Left lobe of liver (tissue), 2 donors: ENCODE measurements at regions not wholly inside any gene's neighbourhood (a gene's known extent, or its start where the extent isn't known, plus 50 kb on each side); places are given as distances from the start of the nearest gene placed in this dataset.
"Not testable (repeated sequence)": the region's sequence is repeated elsewhere in the genome, so short reads cannot be mapped to it uniquely, and the experiment has no call there.

Experiments used
- ATAC-seq: fragments of 200-7000 bp; cut with Tn5 transposase; one replicate; pipeline ENCODE4 v1.9.1; 2020; ENCODE audit warnings: mild to moderate bottlenecking, moderate library complexity
- DNase-seq: peaks from one replicate; pipeline ENCODE4 v3.0.0-alpha.2; 2020; ENCODE audit warnings: low spot score
- donor health status: DM: no; HTN: no; CAD: no; lungs with moderate emphysema.
- donor health status: DM: no; HTN: yes; CAD: no.

GRCh38 chr7:109579901-109580300, 1010.2 kb downstream of the DNAJB9 start:
- no peak for ATAC-seq
- no peak for DNase-seq

- ATAC-seq (no peak), DNase-seq (no peak)
These were observed 1012.5 kb downstream of the DNAJB9 start for GRCh38 chr7:109582211-109582610.

GRCh38 chr7:109596948-109597347, 1027.3 kb downstream of the DNAJB9 start:
- not testable (repeated sequence) for DNase-seq, ATAC-seq

DNA sequence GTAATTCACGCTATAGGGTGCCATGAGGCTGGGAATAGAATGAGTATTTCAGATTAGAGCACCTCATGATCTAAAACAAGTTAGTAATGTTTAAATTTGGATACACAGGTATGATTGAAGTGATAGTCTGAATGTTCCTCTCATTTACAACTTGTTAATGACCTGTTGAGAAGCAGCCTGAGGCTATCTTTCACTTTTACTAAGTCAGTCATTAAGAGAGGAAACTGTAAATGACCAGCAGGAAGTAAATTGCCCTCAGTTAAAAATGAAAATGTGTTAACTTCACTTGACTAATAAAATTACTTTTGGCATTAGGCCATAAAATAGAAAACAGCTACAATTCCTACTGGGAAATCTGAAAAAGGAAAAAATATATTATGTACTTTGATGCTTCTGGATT, 1042.0 kb downstream of the DNAJB9 start:
- ATAC-seq (no peak), DNase-seq (no peak)

GRCh38 chr7:109616551-109617069, 1046.9 kb downstream of the DNAJB9 start:
- ATAC-seq: no peak
- no peak for DNase-seq

DNA sequence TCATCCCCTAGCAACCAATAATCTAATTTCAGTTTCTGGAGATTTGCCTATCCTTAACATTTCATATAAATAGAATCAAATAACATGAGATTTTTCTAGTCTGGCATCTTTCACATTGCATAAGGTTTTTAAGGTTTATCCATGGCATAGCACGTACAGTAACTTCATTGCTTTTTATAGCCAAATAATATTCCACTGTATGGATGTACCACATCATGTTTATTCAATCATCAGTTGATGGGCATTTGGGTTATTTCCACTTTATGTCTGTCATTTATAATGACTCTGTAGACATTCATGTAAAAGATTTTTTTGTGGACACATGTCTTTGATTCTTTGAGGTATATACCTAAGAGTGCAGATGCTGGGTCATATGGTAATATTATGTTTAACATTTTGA, 1052.6 kb downstream of the DNAJB9 start:
- DNase-seq (no peak), ATAC-seq (no peak)

DNA sequence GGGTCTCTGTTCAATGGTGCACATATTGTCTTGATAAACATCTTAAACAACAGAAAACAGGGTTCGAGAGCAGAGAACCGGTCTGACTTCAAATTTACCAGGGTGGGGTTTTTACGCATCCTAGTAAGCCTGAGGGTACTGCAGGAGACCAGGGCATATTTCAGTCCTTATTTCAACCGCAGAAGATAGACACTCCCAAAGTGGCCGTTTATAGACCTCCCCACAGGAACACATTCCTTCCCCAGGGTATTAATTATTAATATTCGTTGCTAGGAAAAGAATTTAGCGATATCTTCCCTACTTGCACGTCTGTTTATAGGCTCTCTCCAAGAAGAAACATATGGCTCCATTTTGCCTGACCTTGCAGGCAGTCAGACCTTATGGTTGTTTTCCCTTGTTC, 1063.2 kb downstream of the DNAJB9 start:
- ATAC-seq: not testable (repeated sequence)

GRCh38 chr7:109635374-109635773, 1065.7 kb downstream of the DNAJB9 start:
- DNase-seq (no peak), ATAC-seq (no peak)

More for the DNA sequence above, 1063.2 kb downstream of the DNAJB9 start:
- not testable (repeated sequence) for DNase-seq

- DNase-seq (no peak), ATAC-seq (no peak)
These were observed 1067.8 kb downstream of the DNAJB9 start for GRCh38 chr7:109637428-109637990.

DNA sequence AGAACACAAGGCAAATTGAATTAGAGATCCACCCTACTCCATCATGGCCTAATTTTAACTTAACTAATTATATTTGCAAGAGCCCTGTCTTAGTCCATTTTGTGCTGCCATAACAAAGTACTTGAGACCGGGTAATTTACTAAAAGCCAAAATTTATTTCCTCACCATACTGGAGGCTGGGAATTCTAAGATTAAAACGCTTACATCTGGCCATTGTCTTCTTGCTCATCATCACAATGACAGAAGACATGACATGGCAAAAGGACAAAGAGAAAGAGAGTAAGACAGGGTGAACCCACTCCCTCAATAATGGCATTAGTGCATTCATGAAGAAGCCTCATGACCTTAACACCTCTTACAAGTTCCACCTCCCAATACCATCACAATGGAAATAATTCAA, 1068.6 kb downstream of the DNAJB9 start:
- DNase-seq (no peak), ATAC-seq (no peak)

DNA sequence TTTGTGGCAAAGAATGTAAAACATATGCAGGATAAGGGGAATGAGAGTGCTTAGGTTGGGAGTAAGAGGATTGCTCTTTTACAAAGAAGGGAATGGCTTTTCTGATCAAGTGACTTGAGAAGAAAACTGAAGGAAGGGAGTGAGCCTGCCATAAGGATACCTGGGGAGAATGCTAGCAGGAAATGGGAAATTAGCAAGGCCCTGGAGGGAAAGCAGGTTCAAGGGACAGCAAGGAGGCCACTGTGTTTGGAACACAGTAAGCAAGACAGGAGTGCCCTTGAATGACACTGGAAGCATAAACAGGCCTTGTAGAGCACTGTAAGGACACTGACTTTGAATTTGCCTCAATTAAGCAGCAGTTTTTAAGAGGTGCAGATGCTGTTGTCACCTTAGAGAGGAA, 1069.9 kb downstream of the DNAJB9 start:
- no peak for ATAC-seq
- DNase-seq: no peak

- DNase-seq: no peak
- ATAC-seq: no peak
These were observed 1071.8 kb downstream of the DNAJB9 start for GRCh38 chr7:109641445-109641844.

- ATAC-seq: no peak
- no peak for DNase-seq
These were observed 1076.5 kb downstream of the DNAJB9 start for GRCh38 chr7:109646124-109646523.

DNA sequence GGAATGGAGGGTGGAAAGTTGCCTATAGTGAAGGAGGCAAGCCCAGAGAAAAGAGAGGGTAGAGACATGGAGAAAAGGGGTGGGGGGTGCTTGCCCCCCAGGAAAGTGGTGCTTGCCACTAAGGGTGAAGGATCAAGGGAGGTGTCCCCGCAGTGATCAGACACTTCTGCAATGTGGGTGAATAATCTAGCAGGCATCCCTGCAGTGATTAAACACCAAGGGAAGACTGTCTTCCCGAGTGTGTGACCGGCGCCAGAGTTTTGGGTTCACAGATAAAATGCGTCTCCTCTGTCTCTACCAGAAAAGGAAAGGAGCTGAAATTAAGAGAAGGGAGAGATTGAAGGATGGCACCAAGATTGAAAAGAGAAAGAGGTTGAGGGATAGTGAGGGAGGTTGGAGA, 1076.9 kb downstream of the DNAJB9 start:
- not testable (repeated sequence) for ATAC-seq, DNase-seq

GRCh38 chr7:109647263-109647662, 1077.6 kb downstream of the DNAJB9 start:
- not testable (repeated sequence) for ATAC-seq, DNase-seq

DNA sequence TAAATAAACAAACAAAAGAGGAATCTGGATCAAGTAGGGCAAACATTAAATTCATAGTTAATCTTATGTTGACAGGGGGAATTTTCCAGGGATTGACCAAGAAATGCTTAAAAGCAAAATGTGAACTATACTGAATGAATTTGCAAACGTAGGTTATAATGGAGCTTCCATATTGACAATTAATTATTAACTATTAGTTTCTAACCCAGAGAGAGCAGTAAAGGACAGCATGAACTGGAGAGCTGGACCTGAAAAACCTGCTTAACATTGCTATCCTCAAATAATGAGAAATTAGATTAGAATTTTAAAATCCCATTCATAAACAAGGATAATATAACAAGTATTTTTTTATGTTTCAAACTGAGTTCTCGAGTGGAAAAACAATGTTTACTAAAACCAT, 1089.6 kb downstream of the DNAJB9 start:
- DNase-seq: no peak
- ATAC-seq: no peak

GRCh38 chr7:109660401-109660800, 1090.7 kb downstream of the DNAJB9 start:
- DNase-seq (no peak), ATAC-seq (no peak)

DNA sequence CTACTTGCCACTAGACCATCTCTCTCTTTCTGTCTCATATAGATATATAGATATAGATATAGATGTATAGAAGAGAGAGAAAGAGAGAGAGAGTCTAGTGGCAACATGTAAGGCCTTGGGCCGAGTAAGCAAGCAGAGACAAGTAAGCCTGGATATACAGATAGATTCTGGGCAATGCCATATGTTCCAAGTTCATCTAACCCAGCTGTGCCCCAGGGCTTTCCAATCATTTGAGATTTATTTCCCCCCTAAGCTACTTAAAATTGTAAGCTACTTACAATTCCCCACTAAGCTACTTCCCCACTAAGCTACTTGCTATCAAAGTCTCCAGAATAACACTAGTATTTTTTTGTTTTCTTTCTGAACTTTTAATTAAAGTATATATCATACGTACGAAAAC, 1094.1 kb downstream of the DNAJB9 start:
- DNase-seq: no peak
- no peak for ATAC-seq

DNA sequence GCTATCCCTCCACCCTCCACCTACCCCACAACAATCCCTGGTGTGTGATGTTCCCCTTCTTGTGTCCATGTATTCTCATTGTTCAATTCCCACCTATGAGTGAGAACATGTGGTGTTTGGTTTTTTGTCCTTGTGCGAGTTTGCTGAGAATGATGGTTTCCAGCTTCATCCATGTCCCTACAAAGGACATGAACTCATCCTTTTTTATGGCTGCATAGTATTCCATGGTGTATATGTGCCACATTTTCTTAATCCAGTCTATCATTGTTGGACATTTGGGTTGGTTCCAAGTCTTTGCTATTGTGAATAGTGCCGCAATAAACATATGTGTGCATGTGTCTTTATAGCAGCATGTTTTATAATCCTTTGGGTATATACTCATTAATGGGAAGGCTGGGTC, 1117.6 kb downstream of the DNAJB9 start:
- not testable (repeated sequence) for DNase-seq, ATAC-seq

DNA sequence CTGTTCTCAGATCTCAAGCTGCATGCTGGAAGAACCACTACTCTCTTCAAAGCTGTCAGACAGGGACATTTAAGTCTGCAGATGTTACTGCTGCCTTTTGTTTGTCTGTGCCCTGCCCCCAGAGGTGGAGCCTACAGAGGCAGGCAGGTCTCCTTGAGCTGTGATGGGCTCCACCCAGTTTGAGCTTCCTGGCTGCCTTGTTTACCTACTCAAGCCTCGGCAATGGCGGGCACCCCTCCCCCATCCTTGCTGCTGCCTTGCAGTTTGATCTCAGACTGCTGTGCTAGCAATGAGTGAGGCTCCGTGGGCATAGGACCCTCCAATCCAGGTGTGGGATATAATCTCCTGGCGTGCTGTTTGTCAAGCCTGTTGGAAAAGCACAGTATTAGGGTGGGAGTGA, 1122.9 kb downstream of the DNAJB9 start:
- not testable (repeated sequence) for ATAC-seq, DNase-seq

DNA sequence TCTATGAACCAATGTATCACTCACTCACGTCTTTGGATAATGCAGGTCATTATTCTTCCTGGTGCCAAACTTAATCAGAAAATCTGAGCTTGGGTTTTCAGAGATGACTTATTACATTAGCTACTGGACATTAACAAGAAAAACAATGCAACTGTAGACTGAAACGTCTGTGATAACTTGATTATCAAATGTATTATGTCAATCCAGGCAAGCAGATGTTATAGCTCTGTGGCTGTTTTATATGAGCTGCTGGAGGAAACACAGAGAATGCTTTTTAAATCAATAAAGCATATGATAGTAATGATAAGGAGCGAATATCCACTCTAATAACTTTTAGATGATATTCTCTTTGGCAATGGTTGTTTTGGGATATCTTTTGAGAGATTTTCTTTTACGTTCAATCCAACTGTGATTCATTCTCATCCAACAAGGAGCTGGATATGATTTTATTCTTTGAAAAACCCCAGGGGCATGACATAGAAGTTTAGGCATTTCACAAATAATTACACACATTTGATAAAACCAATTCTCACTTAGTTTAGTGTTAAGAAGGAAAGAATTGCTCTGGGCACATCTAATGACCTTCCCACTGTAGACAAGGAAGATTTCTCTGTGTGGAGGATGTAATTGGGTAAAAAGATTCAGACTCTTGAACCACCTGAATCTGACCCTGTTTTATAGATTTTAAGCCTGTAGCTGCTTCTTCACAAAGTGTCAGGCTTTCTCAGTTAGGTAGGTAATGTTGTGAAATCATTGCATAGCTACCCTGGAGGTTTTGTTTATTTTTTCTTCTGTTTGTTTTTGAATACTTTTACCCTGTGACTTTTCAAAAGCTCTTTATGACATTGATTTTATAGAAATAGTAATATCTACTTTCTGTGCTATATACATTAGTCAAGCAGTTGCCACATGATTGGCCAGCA, 1124.7 kb downstream of the DNAJB9 start:
- ATAC-seq: no peak

GRCh38 chr7:109695419-109695818, 1125.7 kb downstream of the DNAJB9 start:
- no peak for DNase-seq
- ATAC-seq: no peak

More for the DNA sequence above, 1124.7 kb downstream of the DNAJB9 start:
- DNase-seq: no peak
